NT2/D1 (cell line): ENCODE measurements at regions not wholly inside any gene's neighbourhood (a gene's known extent, or its start where the extent isn't known, plus 50 kb on each side); places are given as distances from the start of the nearest gene placed in this dataset.

Experiments
- SUZ12 ChIP-seq: IDR thresholded peaks from 2 replicates; pipeline ENCODE4 v1.6.1; 2011; ENCODE audit not compliant: insufficient read length, insufficient read depth; ENCODE audit errors: extremely low read depth
- YY1 ChIP-seq: IDR thresholded peaks from 2 replicates; pipeline ENCODE4 v1.6.1; 2011; ENCODE audit not compliant: insufficient read length, insufficient read depth
- ZNF274 ChIP-seq: IDR thresholded peaks from 2 replicates; pipeline ENCODE4 v1.6.1; 2011; ENCODE audit warnings: mild to moderate bottlenecking, low read depth, low read length

GRCh38 chr13:54742984-54743383, 1714.4 kb downstream of the OLFM4 start:
- TF ChIP-seq ZNF274 (no peak), YY1 (no peak), SUZ12 (no peak)
